Esophagus muscularis mucosa (tissue), 4 donors: ENCODE measurements at regions not wholly inside any gene's neighbourhood (a gene's known extent, or its start where the extent isn't known, plus 50 kb on each side); places are given as distances from the start of the nearest gene placed in this dataset.
A peak's percentile ranks its signal among the peaks of the same experiment; 100 is the strongest.

Experiments used
- DNase-seq: peaks from one replicate; pipeline ENCODE4 v3.0.0-alpha.2; 2017; ENCODE audit errors: extremely low spot score
- H3K27ac ChIP-seq, 4 donors: fragments of 200-600 bp; sonication (generic); replicated peaks in 1 of 4; 1 replicate in 3 of 4; 2 replicates in 1 of 4; pipeline ENCODE4 v1.5.1; 2016 to 2019; ENCODE audit warnings: mild to moderate bottlenecking in 1 of 4
- H3K27me3 ChIP-seq, 4 donors: fragments of 200-600 bp; sonication (generic); one replicate each; pipeline versions ENCODE4 v1.5.1 to v1.6.0; 2016 to 2019
- H3K36me3 ChIP-seq, 4 donors: fragments of 200-600 bp; sonication (generic); one replicate each; pipeline ENCODE4 v1.5.1; 2016 to 2019
- H3K4me1 ChIP-seq, 4 donors: fragments of 200-600 bp; sonication (generic); one replicate each; pipeline ENCODE4 v1.5.1; 2016 to 2019
- H3K4me3 ChIP-seq, 4 donors: fragments of 200-600 bp; sonication (generic); 1 replicate in 2 of 4; 2 replicates in 2 of 4; pipeline ENCODE4 v1.5.1; 2016 to 2019; ENCODE audit warnings: mild to moderate bottlenecking in 4 of 4, moderate library complexity in 1 of 4
- H3K9me3 ChIP-seq, 4 donors: fragments of 200-600 bp; sonication (generic); 1 replicate in 3 of 4; 2 replicates in 1 of 4; pipeline ENCODE4 v1.5.1; 2016 to 2019
- EP300 ChIP-seq: sonication (generic); formaldehyde crosslinking; IDR thresholded peaks from one replicate; pipeline ENCODE4 v1.6.1; 2017; ENCODE audit warnings: antibody characterized with exemption
- POLR2A ChIP-seq: fragments of 450-650 bp; IDR thresholded peaks from one replicate; pipeline ENCODE4 v1.6.1; 2017; ENCODE audit warnings: antibody characterized with exemption, moderate library complexity, mild to moderate bottlenecking, low read depth
- POLR2AphosphoS5 ChIP-seq, 2 donors: sonication (generic); formaldehyde crosslinking; IDR thresholded peaks; one replicate each; pipeline ENCODE4 v1.6.1; 2017; ENCODE audit warnings: antibody characterized with exemption in 2 of 2
- WGBS: methylation state at CpG from one replicate; pipeline ENCODE4 v1.1.5; 2018; 5-methylcytosine and 5-hydroxymethylcytosine counted together
- intact Hi-C: fragments of 100-400 bp; cut with DNase I; formaldehyde crosslinking; loops from one replicate; pipeline ENCODE4 v1.15.1; 2023
- TF ChIP-seq, protein P1 (sequence below), 3 experiments: fragments of 200-600 bp in 2 of 3; fragments of 450-650 bp in 1 of 3; sonication (generic) in 2 of 3; IDR thresholded peaks; one replicate each; pipeline ENCODE4 v1.5.1; 2017 to 2019; ENCODE audit warnings: antibody characterized with exemption in 3 of 3, mild to moderate bottlenecking in 2 of 3, moderate library complexity in 1 of 3

DNA sequence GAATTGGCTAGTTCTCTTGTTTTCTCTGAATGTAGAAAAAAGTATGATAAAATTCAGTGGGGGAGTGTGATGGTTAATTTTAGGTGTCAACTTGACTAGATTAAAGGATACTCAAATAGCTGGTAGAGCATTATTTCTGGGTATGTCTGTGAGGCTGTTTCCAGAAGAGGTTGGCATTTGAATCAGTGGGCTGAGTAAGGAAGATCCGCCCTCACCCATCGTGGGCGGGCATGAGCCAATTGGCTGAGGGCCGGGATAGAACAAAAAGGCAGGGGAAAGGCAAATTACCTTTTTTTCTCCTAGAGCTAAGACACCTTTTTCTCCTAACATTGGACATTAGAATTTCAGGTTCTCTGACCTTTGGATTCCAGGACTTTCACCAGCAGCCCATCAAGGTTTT is 667.6 kb upstream of the SLC8A1 start:
- TF ChIP-seq EP300 (no peak), POLR2AphosphoS5 (IDR thresholded peaks at IDR 0.05) (no peak), POLR2A (no peak)
- TF ChIP-seq, protein P1, sequence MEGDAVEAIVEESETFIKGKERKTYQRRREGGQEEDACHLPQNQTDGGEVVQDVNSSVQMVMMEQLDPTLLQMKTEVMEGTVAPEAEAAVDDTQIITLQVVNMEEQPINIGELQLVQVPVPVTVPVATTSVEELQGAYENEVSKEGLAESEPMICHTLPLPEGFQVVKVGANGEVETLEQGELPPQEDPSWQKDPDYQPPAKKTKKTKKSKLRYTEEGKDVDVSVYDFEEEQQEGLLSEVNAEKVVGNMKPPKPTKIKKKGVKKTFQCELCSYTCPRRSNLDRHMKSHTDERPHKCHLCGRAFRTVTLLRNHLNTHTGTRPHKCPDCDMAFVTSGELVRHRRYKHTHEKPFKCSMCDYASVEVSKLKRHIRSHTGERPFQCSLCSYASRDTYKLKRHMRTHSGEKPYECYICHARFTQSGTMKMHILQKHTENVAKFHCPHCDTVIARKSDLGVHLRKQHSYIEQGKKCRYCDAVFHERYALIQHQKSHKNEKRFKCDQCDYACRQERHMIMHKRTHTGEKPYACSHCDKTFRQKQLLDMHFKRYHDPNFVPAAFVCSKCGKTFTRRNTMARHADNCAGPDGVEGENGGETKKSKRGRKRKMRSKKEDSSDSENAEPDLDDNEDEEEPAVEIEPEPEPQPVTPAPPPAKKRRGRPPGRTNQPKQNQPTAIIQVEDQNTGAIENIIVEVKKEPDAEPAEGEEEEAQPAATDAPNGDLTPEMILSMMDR (IDR thresholded peaks at IDR 0.05), result no peak
- no peaks in the 10 kb centered on the region for H3K36me3 ChIP-seq
- H3K4me3 ChIP-seq, result no peak overlapping the region
- no peak for DNase-seq
- no peaks in the 10 kb centered on the region for H3K27me3 ChIP-seq
- intact Hi-C loops, result no loop called here
- H3K4me1 ChIP-seq, result peaks cover 0 to 17% (median 4%) of the 10 kb centered on the region in 4 donors
- H3K9me3 ChIP-seq, result no peaks in the 10 kb centered on the region
- no peak overlapping the region for H3K27ac ChIP-seq
- 91% methylated on average over 4 of the region's 4 CpGs for WGBS

DNA sequence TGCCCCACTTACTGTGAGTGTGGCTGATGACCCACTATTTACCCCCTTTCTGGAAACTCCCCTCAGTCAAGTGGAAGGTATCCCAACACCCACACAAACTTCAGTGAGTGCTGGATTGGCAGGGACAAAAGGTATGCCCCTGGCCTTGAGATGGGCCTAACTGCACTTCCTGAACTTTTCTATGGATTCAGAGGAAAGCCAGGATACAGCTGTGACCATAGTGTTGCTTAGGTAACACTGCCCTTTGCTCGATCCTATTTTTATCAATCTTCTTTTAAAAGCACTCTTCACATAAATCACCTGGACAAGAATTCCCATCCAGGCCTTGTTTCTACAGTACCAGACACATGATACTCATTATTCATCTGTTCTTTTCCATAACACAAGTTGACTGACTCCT is 671.5 kb upstream of the SLC8A1 start:
- DNase-seq, result no peak
- Histone ChIP-seq H3K27me3 (no peaks in the 10 kb centered on the region), H3K4me1 (peaks cover 0 to 11% (median 4%) of the 10 kb centered on the region in 4 donors), H3K4me3 (no peak overlapping the region), H3K27ac (no peak overlapping the region), H3K36me3 (no peaks in the 10 kb centered on the region), H3K9me3 (no peaks in the 10 kb centered on the region)
- 33% methylated on average over 1 of the region's 1 CpG for WGBS
- intact Hi-C loops, result no loop called here
- TF ChIP-seq, protein P1 (IDR thresholded peaks at IDR 0.05), result no peak
- TF ChIP-seq POLR2AphosphoS5 (IDR thresholded peaks at IDR 0.05), result no peak
- no peak for TF ChIP-seq POLR2A
- no peak for TF ChIP-seq EP300

DNA sequence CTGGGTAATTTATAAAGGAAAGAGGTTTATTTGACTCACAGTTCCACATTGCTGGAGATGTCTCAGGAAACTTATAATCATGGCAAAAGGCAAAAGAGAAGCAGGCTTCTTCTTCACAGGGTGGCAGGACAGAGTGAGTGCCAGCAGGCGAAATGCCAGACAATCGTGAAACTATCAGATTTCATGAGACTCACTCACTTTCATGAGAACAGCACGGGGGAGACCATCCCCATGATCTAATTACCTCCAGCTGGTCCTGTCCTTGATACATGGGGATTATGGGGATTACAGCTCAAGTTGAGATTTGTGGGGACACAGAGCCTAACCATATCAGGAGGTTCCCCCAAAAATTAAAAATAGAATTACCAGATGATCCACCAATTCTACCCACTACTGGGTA is 675.5 kb upstream of the SLC8A1 start:
- H3K27ac ChIP-seq, result no peak overlapping the region
- WGBS, result 69% methylated on average over 2 of the region's 3 CpGs
- no peaks in the 10 kb centered on the region for H3K9me3 ChIP-seq
- no peaks in the 10 kb centered on the region for H3K36me3 ChIP-seq
- no peak for DNase-seq
- no peak overlapping the region for H3K4me3 ChIP-seq
- TF ChIP-seq, protein P1 (IDR thresholded peaks at IDR 0.05), result no peak
- TF ChIP-seq POLR2A (no peak), POLR2AphosphoS5 (IDR thresholded peaks at IDR 0.05) (no peak), EP300 (no peak)
- H3K27me3 ChIP-seq, result no peaks in the 10 kb centered on the region
- intact Hi-C loops, result no loop called here
- H3K4me1 ChIP-seq, result peaks cover 0 to 38% (median 11%) of the 10 kb centered on the region in 4 donors

DNA sequence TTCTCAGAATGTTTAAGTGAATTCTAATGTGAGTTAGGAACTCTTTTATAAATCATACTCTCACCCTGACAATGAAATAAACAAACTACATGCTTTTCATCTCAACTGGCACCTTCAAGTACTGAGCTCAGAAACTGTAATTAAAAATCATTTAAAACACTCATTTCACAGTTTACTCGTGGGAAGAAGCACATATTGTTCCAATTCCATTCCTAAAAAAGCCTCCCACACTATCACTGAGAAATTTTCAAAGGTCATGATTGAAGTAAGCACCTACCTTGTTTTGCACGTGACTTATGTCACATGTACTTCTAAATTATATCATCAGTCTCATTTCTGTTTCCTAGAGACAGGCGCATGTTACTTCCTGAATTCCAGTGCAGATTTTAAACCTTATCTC is 678.1 kb upstream of the SLC8A1 start:
- peaks cover 0 to 34% (median 9%) of the 10 kb centered on the region in 4 donors for H3K4me1 ChIP-seq
- intact Hi-C loops, result no loop called here
- TF ChIP-seq EP300 (peak; percentile 64), POLR2AphosphoS5 (IDR thresholded peaks at IDR 0.05) (peak in 1 of 2 donors; percentile 23), POLR2A (no peak)
- TF ChIP-seq, protein P1 (IDR thresholded peaks at IDR 0.05), result no peak
- no peaks in the 10 kb centered on the region for H3K36me3 ChIP-seq
- no peak for DNase-seq
- H3K9me3 ChIP-seq, result no peaks in the 10 kb centered on the region
- no peaks in the 10 kb centered on the region for H3K27me3 ChIP-seq
- WGBS, result 19% methylated on average over 3 of the region's 3 CpGs
- H3K27ac ChIP-seq, result peak overlapping the region; percentile 38 to 60 (median 48)
- H3K4me3 ChIP-seq, result no peak overlapping the region

DNA sequence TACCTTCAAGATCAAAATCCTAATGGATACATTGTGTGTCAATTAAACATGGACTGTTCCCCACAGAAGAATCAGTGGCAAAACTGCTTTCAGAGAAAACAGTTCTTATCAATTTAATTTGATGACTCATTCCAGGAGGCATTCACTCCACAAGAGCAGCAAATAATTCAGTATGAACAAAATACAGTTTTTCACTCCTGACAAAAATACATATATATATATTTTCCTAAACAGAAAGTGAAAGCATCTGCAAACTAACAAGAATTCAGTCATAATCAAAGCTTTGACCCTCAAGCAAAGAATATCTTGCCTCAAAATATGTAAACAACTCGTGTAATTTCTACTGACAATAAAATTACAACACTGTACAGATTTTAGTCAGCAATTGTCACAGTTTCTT is 685.1 kb upstream of the SLC8A1 start:
- H3K4me3 ChIP-seq, result no peak overlapping the region
- H3K36me3 ChIP-seq, result no peaks in the 10 kb centered on the region
- H3K9me3 ChIP-seq, result peaks cover 0 to 3% (median 0%) of the 10 kb centered on the region in 4 donors
- peaks cover 0 to 20% (median 6%) of the 10 kb centered on the region in 4 donors for H3K4me1 ChIP-seq
- intact Hi-C loops, result no loop called here
- no peak for DNase-seq
- TF ChIP-seq EP300, result no peak
- TF ChIP-seq POLR2AphosphoS5 (IDR thresholded peaks at IDR 0.05), result no peak
- TF ChIP-seq POLR2A, result no peak
- TF ChIP-seq, protein P1 (IDR thresholded peaks at IDR 0.05), result no peak
- no peak overlapping the region for H3K27ac ChIP-seq
- 17% methylated on average over 1 of the region's 1 CpG for WGBS
- H3K27me3 ChIP-seq, result no peaks in the 10 kb centered on the region
